PC-9 (cell line): ENCODE measurements at regions not wholly inside any gene's neighbourhood (a gene's known extent, or its start where the extent isn't known, plus 50 kb on each side); places are given as distances from the start of the nearest gene placed in this dataset.

Experiments
- BruUV-seq: library from RNA; stranded (reverse); fragments of 400-500 nt; replicated peaks from 2 replicates; lab custom pipeline; 2021; lab: Mats Ljungman, UMichigan
- CTCF ChIA-PET: fragments of 300-600 bp; sonication (Branson Sonifier 250); formaldehyde crosslinking; loops from one replicate; lab custom pipeline; 2022; ENCODE audit warnings: antibody characterized with exemption; lab: Charles Lee
- POLR2A ChIA-PET: fragments of 300-600 bp; sonication (Branson Sonifier 250); formaldehyde crosslinking; loops from one replicate; lab custom pipeline; 2022; ENCODE audit warnings: antibody characterized with exemption; ENCODE audit not compliant: unreplicated experiment; lab: Charles Lee
- DNase-seq, 2 experiments: peaks; one replicate each; pipeline versions ENCODE4 v3.0.0 to v3.0.0-alpha.2; 2015 to 2022; ENCODE audit warnings: mixed read lengths in 1 of 2
- H2AFZ ChIP-seq: fragments of 200-600 bp; sonication (generic); 2 replicates; pipeline ENCODE4 v1.8.1; 2017; ENCODE audit warnings: antibody characterized with exemption
- H3F3A ChIP-seq: fragments of 200-600 bp; sonication (generic); 2 replicates; pipeline ENCODE4 v1.8.1; 2017; ENCODE audit warnings: antibody characterized with exemption, mild to moderate bottlenecking, low read depth; ENCODE audit not compliant: insufficient read depth
- H3K27ac ChIP-seq: fragments of 200-600 bp; sonication (generic); 2 replicates; pipeline ENCODE4 v1.6.1; 2016; ENCODE audit warnings: mixed run types
- H3K27me3 ChIP-seq: fragments of 200-600 bp; sonication (generic); 2 replicates; pipeline ENCODE4 v1.6.1; 2016; ENCODE audit warnings: low read depth, mixed run types; ENCODE audit not compliant: insufficient read depth
- H3K36me3 ChIP-seq: fragments of 200-600 bp; sonication (generic); 2 replicates; pipeline ENCODE4 v1.6.1; 2016; ENCODE audit warnings: low read depth, mixed run types
- H3K4me1 ChIP-seq: fragments of 200-600 bp; sonication (generic); replicated peaks from 2 replicates; pipeline ENCODE4 v1.6.1; 2016; ENCODE audit warnings: mixed run types; ENCODE audit not compliant: insufficient read depth
- H3K4me2 ChIP-seq: fragments of 200-600 bp; sonication (generic); 2 replicates; pipeline ENCODE4 v1.6.1; 2017; ENCODE audit warnings: mixed run types
- H3K4me3 ChIP-seq: fragments of 200-600 bp; sonication (generic); 2 replicates; pipeline ENCODE4 v1.6.1; 2016; ENCODE audit warnings: mixed run types
- H3K79me2 ChIP-seq: fragments of 200-600 bp; sonication (generic); 2 replicates; pipeline ENCODE4 v1.6.1; 2017; ENCODE audit warnings: low read depth, mixed run types
- H3K9me2 ChIP-seq: fragments of 200-600 bp; sonication (generic); 2 replicates; pipeline ENCODE4 v1.8.1; 2017; ENCODE audit warnings: mild to moderate bottlenecking; ENCODE audit not compliant: insufficient read depth
- H3K9me3 ChIP-seq: fragments of 200-600 bp; sonication (generic); 2 replicates; pipeline ENCODE4 v1.8.1; 2016; ENCODE audit warnings: low read depth; ENCODE audit not compliant: insufficient read depth
- H4K20me1 ChIP-seq: fragments of 200-600 bp; sonication (generic); 2 replicates; pipeline ENCODE4 v1.8.1; 2017; ENCODE audit not compliant: insufficient read depth
- EZH2 ChIP-seq: fragments of 200-600 bp; sonication (generic); IDR thresholded peaks from 2 replicates; pipeline ENCODE4 v1.8.0; 2017; ENCODE audit warnings: antibody characterized with exemption, low read depth
- intact Hi-C: fragments of 100-400 bp; cut with micrococcal nuclease; formaldehyde crosslinking; loops from one replicate; pipeline ENCODE4 v1.10.0; 2022; ENCODE audit not compliant: unreplicated experiment
- TF ChIP-seq, protein P1 (sequence below): fragments of 200-600 bp; sonication (generic); conservative IDR thresholded peaks from 2 replicates; pipeline ENCODE4 v1.6.1; 2017; ENCODE audit warnings: mixed run types, antibody characterized with exemption, mild to moderate bottlenecking, moderate library complexity

DNA sequence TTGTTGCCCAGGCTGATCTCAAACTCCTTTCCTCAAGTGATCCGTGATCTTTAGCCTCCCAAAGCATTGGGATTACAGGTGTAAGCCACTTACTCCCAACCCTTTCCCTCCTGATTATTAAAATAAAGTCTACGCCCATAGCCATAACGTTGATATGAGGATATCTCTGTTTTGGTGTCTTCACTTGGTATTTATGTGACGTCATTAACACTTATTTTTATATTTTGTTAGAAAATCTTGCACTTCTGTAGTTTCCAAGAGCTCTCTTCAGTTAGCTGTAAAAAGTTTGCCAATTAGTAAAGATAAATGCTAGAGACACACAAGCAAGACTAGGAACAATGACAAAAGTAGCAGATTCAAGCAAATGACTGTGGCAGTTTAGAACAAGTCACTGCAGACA lies 115.6 kb upstream of the HSF2 start:
- Histone ChIP-seq H2AFZ (no peak overlapping the region), H3K4me2 (no peak overlapping the region), H3K27ac (no peak overlapping the region), H3K27me3 (no peaks in the 10 kb centered on the region), H3K4me3 (no peak overlapping the region), H3K9me3 (0 out of 2 replicates have a peak, but pooled peaks cover 6% of the 10 kb centered on the region), H3K36me3 (no peaks in the 10 kb centered on the region), H3K79me2 (no peaks in the 10 kb centered on the region), H3K9me2 (no peaks in the 10 kb centered on the region), H3K4me1 (no peaks in the 10 kb centered on the region), H3F3A (no peaks in the 10 kb centered on the region), H4K20me1 (no peaks in the 10 kb centered on the region)
- POLR2A ChIA-PET: no interaction called here
- DNase-seq: no peak
- no TSS peak for BruUV-seq
- intact Hi-C loops: no loop called here
- CTCF ChIA-PET: no interaction called here
- TF ChIP-seq, protein P1, sequence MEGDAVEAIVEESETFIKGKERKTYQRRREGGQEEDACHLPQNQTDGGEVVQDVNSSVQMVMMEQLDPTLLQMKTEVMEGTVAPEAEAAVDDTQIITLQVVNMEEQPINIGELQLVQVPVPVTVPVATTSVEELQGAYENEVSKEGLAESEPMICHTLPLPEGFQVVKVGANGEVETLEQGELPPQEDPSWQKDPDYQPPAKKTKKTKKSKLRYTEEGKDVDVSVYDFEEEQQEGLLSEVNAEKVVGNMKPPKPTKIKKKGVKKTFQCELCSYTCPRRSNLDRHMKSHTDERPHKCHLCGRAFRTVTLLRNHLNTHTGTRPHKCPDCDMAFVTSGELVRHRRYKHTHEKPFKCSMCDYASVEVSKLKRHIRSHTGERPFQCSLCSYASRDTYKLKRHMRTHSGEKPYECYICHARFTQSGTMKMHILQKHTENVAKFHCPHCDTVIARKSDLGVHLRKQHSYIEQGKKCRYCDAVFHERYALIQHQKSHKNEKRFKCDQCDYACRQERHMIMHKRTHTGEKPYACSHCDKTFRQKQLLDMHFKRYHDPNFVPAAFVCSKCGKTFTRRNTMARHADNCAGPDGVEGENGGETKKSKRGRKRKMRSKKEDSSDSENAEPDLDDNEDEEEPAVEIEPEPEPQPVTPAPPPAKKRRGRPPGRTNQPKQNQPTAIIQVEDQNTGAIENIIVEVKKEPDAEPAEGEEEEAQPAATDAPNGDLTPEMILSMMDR: no peak
- TF ChIP-seq EZH2: no peak

DNA sequence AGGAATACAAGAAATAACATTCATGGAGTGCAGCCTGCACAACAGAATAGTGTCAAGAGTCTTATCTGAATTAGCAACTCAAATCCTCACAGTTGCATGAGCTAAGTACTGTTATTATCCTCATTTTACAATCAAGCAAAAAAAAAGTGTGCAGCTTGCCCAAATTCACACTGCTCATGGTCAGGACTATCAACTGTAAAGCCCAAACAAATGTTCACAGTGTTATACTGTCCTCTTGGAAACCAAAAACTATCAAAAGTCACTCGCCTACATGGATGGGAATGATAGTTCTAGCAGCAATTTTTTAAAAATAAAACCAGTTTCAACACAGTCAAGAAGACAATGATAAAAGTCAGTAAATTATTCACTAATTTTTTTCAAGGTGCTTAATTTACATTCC lies 114.6 kb upstream of the HSF2 start:
- BruUV-seq: no TSS peak
- Histone ChIP-seq H3K9me3 (0 out of 2 replicates have a peak, but pooled peaks cover 6% of the 10 kb centered on the region), H3F3A (no peaks in the 10 kb centered on the region), H2AFZ (no peak overlapping the region), H3K27ac (no peak overlapping the region), H3K4me2 (no peak overlapping the region), H3K4me1 (no peaks in the 10 kb centered on the region), H4K20me1 (no peaks in the 10 kb centered on the region), H3K79me2 (no peaks in the 10 kb centered on the region), H3K9me2 (no peaks in the 10 kb centered on the region), H3K27me3 (no peaks in the 10 kb centered on the region), H3K4me3 (no peak overlapping the region), H3K36me3 (no peaks in the 10 kb centered on the region)
- TF ChIP-seq, protein P1: no peak
- TF ChIP-seq EZH2: no peak
- intact Hi-C loops: no loop called here
- no peak for DNase-seq
- POLR2A ChIA-PET: no interaction called here
- CTCF ChIA-PET: no interaction called here

DNA sequence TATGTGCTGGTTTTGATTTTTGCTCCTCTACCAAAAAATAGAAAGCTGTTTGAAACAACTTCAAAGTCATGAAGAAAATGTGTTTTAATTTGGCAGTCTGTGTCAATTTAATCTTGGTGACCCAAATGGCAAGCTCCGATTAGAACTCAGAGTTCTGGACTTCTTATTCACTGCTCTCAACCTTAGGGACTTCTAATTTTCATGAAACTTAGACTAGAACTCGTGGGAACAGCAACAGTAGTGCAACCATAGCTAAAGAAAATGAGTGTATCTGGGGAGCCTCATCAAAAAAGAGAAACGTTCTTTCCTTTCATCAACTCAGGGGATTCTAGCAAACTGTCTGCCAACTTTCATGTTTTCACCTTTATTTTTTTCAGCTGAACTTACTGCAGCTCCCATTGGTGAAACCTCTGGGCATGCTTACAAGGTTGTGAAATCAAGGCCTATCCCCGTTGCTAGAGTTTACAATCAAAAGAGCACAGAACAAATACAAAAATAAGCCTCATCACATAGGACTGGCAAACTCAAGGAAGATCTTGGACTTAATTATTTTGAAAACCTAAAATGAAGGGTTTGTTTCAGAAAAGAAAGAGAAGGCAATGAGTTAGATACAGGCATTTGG lies 114.0 kb upstream of the HSF2 start:
- H4K20me1 ChIP-seq: no peaks in the 10 kb centered on the region
- no peak overlapping the region for H3K27ac ChIP-seq
- no peak overlapping the region for H2AFZ ChIP-seq
- no peaks in the 10 kb centered on the region for H3K36me3 ChIP-seq
- H3K27me3 ChIP-seq: no peaks in the 10 kb centered on the region
- H3K4me2 ChIP-seq: no peak overlapping the region
- H3K9me2 ChIP-seq: no peaks in the 10 kb centered on the region
- H3K9me3 ChIP-seq: 0 out of 2 replicates have a peak, but pooled peaks cover 2% of the 10 kb centered on the region
- DNase-seq: no peak
- ChIA-PET CTCF (no interaction called here), POLR2A (no interaction called here)
- no peaks in the 10 kb centered on the region for H3K79me2 ChIP-seq
- H3K4me1 ChIP-seq: no peaks in the 10 kb centered on the region
- no peaks in the 10 kb centered on the region for H3F3A ChIP-seq
- no TSS peak for BruUV-seq
- intact Hi-C loops: no loop called here
- H3K4me3 ChIP-seq: no peak overlapping the region
- no peak for TF ChIP-seq EZH2
- TF ChIP-seq, protein P1: no peak
